Neural cell (in vitro differentiated cells): ENCODE measurements at regions not wholly inside any gene's neighbourhood (a gene's known extent, or its start where the extent isn't known, plus 50 kb on each side); places are given as distances from the start of the nearest gene placed in this dataset.

Experiments
- H2AFZ ChIP-seq: fragments of 200-600, 300-800 bp; sonication (generic), shearing (Covaris generic); 2 replicates; pipeline ENCODE4 v1.6.0; 2014; ENCODE audit warnings: low read depth, mild to moderate bottlenecking, antibody characterized with exemption, low read length, moderate library complexity
- H3F3A ChIP-seq: fragments of 200-600 bp; shearing (Covaris generic); 2 replicates; pipeline ENCODE4 v1.6.1; 2016; ENCODE audit warnings: mild to moderate bottlenecking, moderate library complexity, mixed read lengths, antibody characterized with exemption, low read length; ENCODE audit not compliant: insufficient read depth, poor library complexity, severe bottlenecking
- H3K27ac ChIP-seq: fragments of 200-600, 300-800 bp; sonication (generic), shearing (Covaris generic); 2 replicates; pipeline ENCODE4 v1.5.1; 2014; ENCODE audit warnings: mild to moderate bottlenecking, low read length, moderate library complexity
- H3K27me3 ChIP-seq: fragments of 300-800, 200-600 bp; sonication (generic), shearing (Covaris generic); 2 replicates; pipeline ENCODE4 v1.6.0; 2014; ENCODE audit warnings: mild to moderate bottlenecking, low read depth, low read length, moderate library complexity; ENCODE audit not compliant: insufficient read depth
- H3K36me3 ChIP-seq: fragments of 300-800, 200-600 bp; sonication (generic), shearing (Covaris generic); 2 replicates; pipeline ENCODE4 v1.5.1; 2014; ENCODE audit warnings: mild to moderate bottlenecking, antibody characterized with exemption, low read length, moderate library complexity; ENCODE audit not compliant: insufficient read depth
- H3K4me2 ChIP-seq: fragments of 300-800, 200-600 bp; sonication (generic), shearing (Covaris generic); 2 replicates; pipeline ENCODE4 v1.6.0; 2014; ENCODE audit warnings: mild to moderate bottlenecking, low read length
- H3K4me3 ChIP-seq: fragments of 300-800, 200-600 bp; sonication (generic), shearing (Covaris generic); 2 replicates; pipeline ENCODE4 v1.5.1; 2014; ENCODE audit warnings: mild to moderate bottlenecking, low read length, moderate library complexity
- H3K79me2 ChIP-seq: fragments of 200-600 bp; shearing (Covaris generic); replicated peaks from 2 replicates; pipeline ENCODE4 v1.6.0; 2014; ENCODE audit warnings: mild to moderate bottlenecking, low read length, moderate library complexity; ENCODE audit not compliant: insufficient read depth
- H3K9ac ChIP-seq: fragments of 300-800, 200-600 bp; sonication (generic), shearing (Covaris generic); 2 replicates; pipeline ENCODE4 v1.6.1; 2016; ENCODE audit warnings: mild to moderate bottlenecking, low read length, mixed read lengths
- H3K9me2 ChIP-seq: fragments of 200-600 bp; shearing (Covaris generic); 2 replicates; pipeline ENCODE4 v1.6.1; 2016; ENCODE audit warnings: mild to moderate bottlenecking, low read length, mixed read lengths; ENCODE audit not compliant: insufficient read depth
- H3K9me3 ChIP-seq: fragments of 200-600, 300-800 bp; sonication (generic), shearing (Covaris generic); 2 replicates; pipeline ENCODE4 v1.6.1; 2016; ENCODE audit warnings: mild to moderate bottlenecking, mixed run types, low read length, moderate library complexity, mixed read lengths
- H4K20me1 ChIP-seq: fragments of 200-600 bp; shearing (Covaris generic); 2 replicates; pipeline ENCODE4 v1.6.1; 2016; ENCODE audit warnings: mild to moderate bottlenecking, mixed run types; ENCODE audit not compliant: insufficient read depth
- CTCF ChIP-seq: fragments of 450-650 bp; IDR thresholded peaks from 2 replicates; pipeline ENCODE4 v1.5.1; 2014; ENCODE audit warnings: antibody characterized with exemption, mild to moderate bottlenecking, moderate library complexity; ENCODE audit not compliant: poor library complexity, severe bottlenecking
- EP300 ChIP-seq: fragments of 450-650 bp; conservative IDR thresholded peaks from 2 replicates; pipeline ENCODE4 v1.6.1; 2014; ENCODE audit warnings: antibody characterized with exemption, mild to moderate bottlenecking, moderate library complexity; ENCODE audit not compliant: poor library complexity, severe bottlenecking
- EZH2 ChIP-seq: fragments of 200-600, 300-800 bp; shearing (Covaris generic), sonication (generic); IDR thresholded peaks from 2 replicates; pipeline ENCODE4 v1.6.1; 2014; ENCODE audit warnings: antibody characterized with exemption, low read length, borderline replicate concordance, mild to moderate bottlenecking; ENCODE audit not compliant: insufficient read depth, poor library complexity, severe bottlenecking
- MXI1 ChIP-seq: fragments of 450-650 bp; conservative IDR thresholded peaks from 2 replicates; pipeline ENCODE4 v1.6.1; 2014; ENCODE audit warnings: antibody characterized with exemption, mild to moderate bottlenecking; ENCODE audit not compliant: poor library complexity, severe bottlenecking
- POLR2AphosphoS5 ChIP-seq: IDR thresholded peaks from 2 replicates; pipeline ENCODE4 v1.6.1; 2012
- RAD21 ChIP-seq: fragments of 450-650 bp; conservative IDR thresholded peaks from 2 replicates; pipeline ENCODE4 v1.6.1; 2014; ENCODE audit warnings: antibody characterized with exemption, mild to moderate bottlenecking, moderate library complexity
- SMC3 ChIP-seq: fragments of 450-650 bp; conservative IDR thresholded peaks from 2 replicates; pipeline ENCODE4 v1.6.1; 2014; ENCODE audit warnings: antibody characterized with exemption, mild to moderate bottlenecking, moderate library complexity; ENCODE audit not compliant: poor library complexity
- TAF1 ChIP-seq: IDR thresholded peaks from 2 replicates; pipeline ENCODE4 v1.6.1; 2012; ENCODE audit warnings: low read depth
- TF ChIP-seq, protein P1 (sequence below): IDR thresholded peaks from 2 replicates; pipeline ENCODE4 v1.6.1; 2012; ENCODE audit warnings: borderline replicate concordance

DNA sequence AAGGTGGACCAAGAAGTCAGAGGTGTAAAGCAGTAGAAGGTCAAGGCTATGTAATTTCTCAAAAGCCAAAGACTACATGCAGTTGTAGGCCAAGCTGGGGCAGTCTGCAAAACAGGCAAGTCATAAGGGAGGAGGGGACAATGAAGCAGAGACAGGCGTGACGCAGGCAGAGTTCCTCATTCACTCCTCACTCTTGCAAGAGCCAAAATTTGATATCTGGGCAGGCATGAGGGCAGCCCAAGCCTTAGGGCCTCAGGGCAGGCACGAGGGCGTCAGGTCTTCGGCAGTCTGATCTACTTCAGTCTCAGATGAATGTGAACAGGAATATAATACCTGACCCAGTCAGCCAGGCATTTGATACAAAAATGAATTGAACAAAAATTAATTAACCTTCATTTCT is 86.4 kb upstream of the AGA start:
- Histone ChIP-seq H3K27me3 (no peaks in the 10 kb centered on the region), H3K27ac (no peak overlapping the region), H3K9me3 (no peaks in the 10 kb centered on the region), H3K79me2 (no peaks in the 10 kb centered on the region), H4K20me1 (no peaks in the 10 kb centered on the region), H3K9me2 (no peaks in the 10 kb centered on the region), H3K4me3 (no peak overlapping the region), H3K9ac (no peak overlapping the region), H3K36me3 (no peaks in the 10 kb centered on the region), H3F3A (no peaks in the 10 kb centered on the region), H2AFZ (no peak overlapping the region), H3K4me2 (no peak overlapping the region)
- TF ChIP-seq POLR2AphosphoS5 (no peak), MXI1 (no peak), EZH2 (no peak), CTCF (no peak), EP300 (no peak), RAD21 (no peak), SMC3 (no peak), TAF1 (no peak)
- TF ChIP-seq, protein P1, sequence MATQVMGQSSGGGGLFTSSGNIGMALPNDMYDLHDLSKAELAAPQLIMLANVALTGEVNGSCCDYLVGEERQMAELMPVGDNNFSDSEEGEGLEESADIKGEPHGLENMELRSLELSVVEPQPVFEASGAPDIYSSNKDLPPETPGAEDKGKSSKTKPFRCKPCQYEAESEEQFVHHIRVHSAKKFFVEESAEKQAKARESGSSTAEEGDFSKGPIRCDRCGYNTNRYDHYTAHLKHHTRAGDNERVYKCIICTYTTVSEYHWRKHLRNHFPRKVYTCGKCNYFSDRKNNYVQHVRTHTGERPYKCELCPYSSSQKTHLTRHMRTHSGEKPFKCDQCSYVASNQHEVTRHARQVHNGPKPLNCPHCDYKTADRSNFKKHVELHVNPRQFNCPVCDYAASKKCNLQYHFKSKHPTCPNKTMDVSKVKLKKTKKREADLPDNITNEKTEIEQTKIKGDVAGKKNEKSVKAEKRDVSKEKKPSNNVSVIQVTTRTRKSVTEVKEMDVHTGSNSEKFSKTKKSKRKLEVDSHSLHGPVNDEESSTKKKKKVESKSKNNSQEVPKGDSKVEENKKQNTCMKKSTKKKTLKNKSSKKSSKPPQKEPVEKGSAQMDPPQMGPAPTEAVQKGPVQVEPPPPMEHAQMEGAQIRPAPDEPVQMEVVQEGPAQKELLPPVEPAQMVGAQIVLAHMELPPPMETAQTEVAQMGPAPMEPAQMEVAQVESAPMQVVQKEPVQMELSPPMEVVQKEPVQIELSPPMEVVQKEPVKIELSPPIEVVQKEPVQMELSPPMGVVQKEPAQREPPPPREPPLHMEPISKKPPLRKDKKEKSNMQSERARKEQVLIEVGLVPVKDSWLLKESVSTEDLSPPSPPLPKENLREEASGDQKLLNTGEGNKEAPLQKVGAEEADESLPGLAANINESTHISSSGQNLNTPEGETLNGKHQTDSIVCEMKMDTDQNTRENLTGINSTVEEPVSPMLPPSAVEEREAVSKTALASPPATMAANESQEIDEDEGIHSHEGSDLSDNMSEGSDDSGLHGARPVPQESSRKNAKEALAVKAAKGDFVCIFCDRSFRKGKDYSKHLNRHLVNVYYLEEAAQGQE = no peak

DNA sequence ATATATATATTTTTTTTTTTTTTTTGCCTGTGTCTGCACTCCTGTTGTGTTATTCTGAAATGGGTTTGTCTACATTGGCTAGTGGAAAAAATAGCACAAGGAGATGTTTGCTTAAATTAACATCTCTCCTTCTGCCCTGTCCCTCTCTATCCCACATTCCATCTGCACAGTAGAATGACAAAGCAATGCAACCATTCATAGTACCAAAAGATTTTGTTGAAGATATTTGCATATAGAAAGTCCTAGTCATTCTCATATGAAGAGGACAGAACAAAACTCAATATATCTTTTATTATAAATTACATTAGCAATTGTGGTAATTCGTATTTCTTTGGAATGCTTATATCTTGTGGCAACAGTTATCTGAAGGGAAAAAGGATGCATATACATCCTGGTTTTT is 88.3 kb upstream of the AGA start:
- Histone ChIP-seq H3K9me2 (no peaks in the 10 kb centered on the region), H4K20me1 (no peaks in the 10 kb centered on the region), H3F3A (no peaks in the 10 kb centered on the region), H3K36me3 (no peaks in the 10 kb centered on the region), H3K4me3 (no peak overlapping the region), H3K79me2 (no peaks in the 10 kb centered on the region), H3K9ac (no peak overlapping the region), H3K9me3 (no peaks in the 10 kb centered on the region), H2AFZ (no peak overlapping the region), H3K4me2 (no peak overlapping the region), H3K27ac (no peak overlapping the region), H3K27me3 (no peaks in the 10 kb centered on the region)
- TF ChIP-seq TAF1 (no peak), POLR2AphosphoS5 (no peak), RAD21 (no peak), SMC3 (no peak), EZH2 (no peak), EP300 (no peak), CTCF (no peak), MXI1 (no peak)
- TF ChIP-seq, protein P1 = no peak
